ENCODE measurements at regions not wholly inside any gene's neighbourhood (a gene's known extent, or its start where the extent isn't known, plus 50 kb on each side); places are given as distances from the start of the nearest gene placed in this dataset.
"Not testable (repeated sequence)": the region's sequence is repeated elsewhere in the genome, so short reads cannot be mapped to it uniquely, and the experiment has no call there.

GRCh38 chr9:97176206-97176605 is 131.3 kb upstream of the CCDC180 start:
- DNase-seq = no peak

GRCh38 chr9:97168174-97168573 is 129.2 kb upstream of the CTSV start:
- not testable (repeated sequence) for DNase-seq

- not testable (repeated sequence) for DNase-seq
These were observed 127.7 kb upstream of the CTSV start for GRCh38 chr9:97166496-97167138.

GRCh38 chr9:97160255-97160654 is 121.3 kb upstream of the CTSV start:
- DNase-seq = no peak

- DNase-seq = not testable (repeated sequence)
These were observed 119.8 kb upstream of the CTSV start for GRCh38 chr9:97158722-97159121.

GRCh38 chr9:97155441-97155840 is 116.5 kb upstream of the CTSV start:
- not testable (repeated sequence) for DNase-seq

GRCh38 chr9:97153967-97154366 is 115.0 kb upstream of the CTSV start:
- no peak for DNase-seq

GRCh38 chr9:97153160-97153559 is 114.2 kb upstream of the CTSV start:
- not testable (repeated sequence) for DNase-seq

- not testable (repeated sequence) for DNase-seq
These were observed 111.5 kb upstream of the CTSV start for GRCh38 chr9:97150471-97150870.

GRCh38 chr9:97148428-97148827 is 109.5 kb upstream of the CTSV start:
- not testable (repeated sequence) for DNase-seq

GRCh38 chr9:97145680-97146079 is 106.7 kb upstream of the CTSV start:
- not testable (repeated sequence) for DNase-seq

- DNase-seq = no peak
These were observed 101.6 kb upstream of the CTSV start for GRCh38 chr9:97140566-97140965.

- DNase-seq = no peak
These were observed 97.5 kb upstream of the CTSV start for GRCh38 chr9:97136421-97136820.

- DNase-seq = not testable (repeated sequence)
These were observed 95.0 kb upstream of the CTSV start for GRCh38 chr9:97133966-97134365.

GRCh38 chr9:97132865-97133264 is 93.9 kb upstream of the CTSV start:
- no peak for DNase-seq

- not testable (repeated sequence) for DNase-seq
These were observed 91.9 kb upstream of the CTSV start for GRCh38 chr9:97130864-97131263.

GRCh38 chr9:97130387-97130786 is 91.4 kb upstream of the CTSV start:
- DNase-seq = not testable (repeated sequence)

- no peak for DNase-seq
These were observed 90.0 kb upstream of the CTSV start for GRCh38 chr9:97128919-97129318.

- no peak for DNase-seq
These were observed 85.3 kb upstream of the CTSV start for GRCh38 chr9:97124256-97124655.

- DNase-seq = no peak
These were observed 71.8 kb upstream of the CTSV start for GRCh38 chr9:97110696-97111095.

GRCh38 chr9:97109194-97109811 is 70.4 kb upstream of the CTSV start:
- DNase-seq = peak; percentile 31

- not testable (repeated sequence) for DNase-seq
These were observed 66.3 kb upstream of the CTSV start for GRCh38 chr9:97105220-97105619.

GRCh38 chr9:97103613-97104383 is 64.9 kb upstream of the CTSV start:
- not testable (repeated sequence) for DNase-seq

- not testable (repeated sequence) for DNase-seq
These were observed 60.6 kb upstream of the CTSV start for GRCh38 chr9:97099540-97099939.
